PC-3 (cell line): ENCODE measurements at regions not wholly inside any gene's neighbourhood (a gene's known extent, or its start where the extent isn't known, plus 50 kb on each side); places are given as distances from the start of the nearest gene placed in this dataset.

Experiments used
- CTCF ChIP-seq: fragments of 300-600 bp; sonication (generic); conservative IDR thresholded peaks from 2 replicates; pipeline ENCODE4 v1.5.1; 2017; ENCODE audit warnings: antibody characterized with exemption, low read depth, mild to moderate bottlenecking, low read length
- EZH2phosphoT487 ChIP-seq: fragments of 300-600 bp; sonication (generic); IDR thresholded peaks from 2 replicates; pipeline ENCODE4 v1.6.1; 2018; ENCODE audit warnings: mild to moderate bottlenecking, antibody characterized with exemption, low read length, borderline replicate concordance

- no peak for TF ChIP-seq CTCF
- TF ChIP-seq EZH2phosphoT487 = no peak
Observed at GRCh38 chr10:42992156-42992956, 84.5 kb upstream of the RET start.
